HG03135 (cell line): ENCODE measurements at regions not wholly inside any gene's neighbourhood (a gene's known extent, or its start where the extent isn't known, plus 50 kb on each side); places are given as distances from the start of the nearest gene placed in this dataset.

Experiments used
- ATAC-seq: cut with Tn5 transposase; IDR thresholded peaks from one replicate; pipeline ENCODE4 v1.9.1; 2021; ENCODE audit warnings: mild to moderate bottlenecking, moderate library complexity; ENCODE audit not compliant: unreplicated experiment

- ATAC-seq = no peak
Observed at GRCh38 chr2:61722800-61723199, 131.1 kb downstream of the FAM161A start.

GRCh38 chr2:61722318-61722717 is 131.5 kb downstream of the FAM161A start:
- ATAC-seq = no peak

GRCh38 chr2:61721382-61721781 is 132.5 kb downstream of the FAM161A start:
- ATAC-seq = no peak

GRCh38 chr2:61720911-61721310 is 132.9 kb downstream of the FAM161A start:
- ATAC-seq = no peak

GRCh38 chr2:61718965-61719364 is 134.9 kb downstream of the FAM161A start:
- ATAC-seq = no peak

- no peak for ATAC-seq
Observed at GRCh38 chr2:61715506-61715905, 138.4 kb downstream of the FAM161A start.

GRCh38 chr2:61714210-61714609 is 139.7 kb downstream of the FAM161A start:
- no peak for ATAC-seq

- ATAC-seq = no peak
Observed at GRCh38 chr2:61713457-61713856, 140.4 kb downstream of the FAM161A start.

- ATAC-seq = no peak
Observed at GRCh38 chr2:61712060-61712459, 141.8 kb downstream of the FAM161A start.

- no peak for ATAC-seq
Observed at GRCh38 chr2:61710711-61711110, 143.1 kb downstream of the FAM161A start.

GRCh38 chr2:61707984-61708852 is 145.6 kb downstream of the FAM161A start:
- ATAC-seq = peak; percentile 94

- no peak for ATAC-seq
Observed at GRCh38 chr2:61705625-61706024, 148.2 kb downstream of the FAM161A start.

- ATAC-seq = no peak
Observed at GRCh38 chr2:61704364-61704763, 149.5 kb downstream of the FAM161A start.

- ATAC-seq = no peak
Observed at GRCh38 chr2:61702088-61702467, 151.8 kb downstream of the FAM161A start.

- ATAC-seq = no peak
Observed at GRCh38 chr2:61700464-61700863, 153.4 kb downstream of the FAM161A start.

- ATAC-seq = peak; percentile 93
Observed at GRCh38 chr2:61694312-61695274, 156.4 kb upstream of the XPO1 start.

GRCh38 chr2:61693744-61694143 is 155.6 kb upstream of the XPO1 start:
- no peak for ATAC-seq

GRCh38 chr2:61690078-61690596 is 152.0 kb upstream of the XPO1 start:
- ATAC-seq = no peak

- no peak for ATAC-seq
Observed at GRCh38 chr2:61689568-61689967, 151.4 kb upstream of the XPO1 start.

- ATAC-seq = no peak
Observed at GRCh38 chr2:61688369-61689334, 150.5 kb upstream of the XPO1 start.
